NCI-H1417 (cell line): ENCODE measurements at regions not wholly inside any gene's neighbourhood (a gene's known extent, or its start where the extent isn't known, plus 50 kb on each side); places are given as distances from the start of the nearest gene placed in this dataset.
"Not testable (repeated sequence)": the region's sequence is repeated elsewhere in the genome, so short reads cannot be mapped to it uniquely, and the experiment has no call there.

Experiments
- DNase-seq, 3 experiments: peaks; one replicate each; lab custom pipeline; 2025; lab: John Stamatoyannopoulos, UW

- DNase-seq, result no peak
Observed at GRCh38 chr3:194014756-194015155, 121.2 kb upstream of the HES1 start.

- peak; percentile 4 to 83 (median 58) for DNase-seq
Observed at GRCh38 chr3:194019398-194020165, 116.4 kb upstream of the HES1 start.

- DNase-seq, result no peak
Observed at GRCh38 chr3:194022052-194022451, 113.9 kb upstream of the HES1 start.

- no peak for DNase-seq
Observed at GRCh38 chr3:194022816-194023215, 113.1 kb upstream of the HES1 start.

GRCh38 chr3:194023501-194024280, 112.3 kb upstream of the HES1 start:
- DNase-seq, result peak in 2 of 3 experiments; percentile 27 to 64

GRCh38 chr3:194025119-194025518, 110.8 kb upstream of the HES1 start:
- DNase-seq, result no peak

- no peak for DNase-seq
Observed at GRCh38 chr3:194025951-194026350, 110.0 kb upstream of the HES1 start.

GRCh38 chr3:194028434-194029004, 107.4 kb upstream of the HES1 start:
- DNase-seq, result no peak

- DNase-seq, result no peak
Observed at GRCh38 chr3:194029846-194030245, 106.1 kb upstream of the HES1 start.

- DNase-seq, result peak; percentile 4 to 80 (median 56)
Observed at GRCh38 chr3:194030372-194030771, 105.6 kb upstream of the HES1 start.

GRCh38 chr3:194031349-194031748, 104.6 kb upstream of the HES1 start:
- DNase-seq, result no peak

GRCh38 chr3:194031867-194032635, 103.9 kb upstream of the HES1 start:
- DNase-seq, result no peak

GRCh38 chr3:194032828-194033435, 103.0 kb upstream of the HES1 start:
- no peak for DNase-seq

GRCh38 chr3:194034346-194035336, 101.3 kb upstream of the HES1 start:
- DNase-seq, result no peak

GRCh38 chr3:194035406-194036138, 100.4 kb upstream of the HES1 start:
- no peak for DNase-seq

- no peak for DNase-seq
Observed at GRCh38 chr3:194036842-194037241, 99.1 kb upstream of the HES1 start.

GRCh38 chr3:194038346-194038745, 97.6 kb upstream of the HES1 start:
- DNase-seq, result not testable (repeated sequence)

- DNase-seq, result no peak
Observed at GRCh38 chr3:194038960-194039359, 97.0 kb upstream of the HES1 start.

GRCh38 chr3:194040516-194041273, 95.3 kb upstream of the HES1 start:
- DNase-seq, result no peak
